ENCODE measurements at regions not wholly inside any gene's neighbourhood (a gene's known extent, or its start where the extent isn't known, plus 50 kb on each side); places are given as distances from the start of the nearest gene placed in this dataset.
A peak's percentile ranks its signal among the peaks of the same experiment; 100 is the strongest.

DNA sequence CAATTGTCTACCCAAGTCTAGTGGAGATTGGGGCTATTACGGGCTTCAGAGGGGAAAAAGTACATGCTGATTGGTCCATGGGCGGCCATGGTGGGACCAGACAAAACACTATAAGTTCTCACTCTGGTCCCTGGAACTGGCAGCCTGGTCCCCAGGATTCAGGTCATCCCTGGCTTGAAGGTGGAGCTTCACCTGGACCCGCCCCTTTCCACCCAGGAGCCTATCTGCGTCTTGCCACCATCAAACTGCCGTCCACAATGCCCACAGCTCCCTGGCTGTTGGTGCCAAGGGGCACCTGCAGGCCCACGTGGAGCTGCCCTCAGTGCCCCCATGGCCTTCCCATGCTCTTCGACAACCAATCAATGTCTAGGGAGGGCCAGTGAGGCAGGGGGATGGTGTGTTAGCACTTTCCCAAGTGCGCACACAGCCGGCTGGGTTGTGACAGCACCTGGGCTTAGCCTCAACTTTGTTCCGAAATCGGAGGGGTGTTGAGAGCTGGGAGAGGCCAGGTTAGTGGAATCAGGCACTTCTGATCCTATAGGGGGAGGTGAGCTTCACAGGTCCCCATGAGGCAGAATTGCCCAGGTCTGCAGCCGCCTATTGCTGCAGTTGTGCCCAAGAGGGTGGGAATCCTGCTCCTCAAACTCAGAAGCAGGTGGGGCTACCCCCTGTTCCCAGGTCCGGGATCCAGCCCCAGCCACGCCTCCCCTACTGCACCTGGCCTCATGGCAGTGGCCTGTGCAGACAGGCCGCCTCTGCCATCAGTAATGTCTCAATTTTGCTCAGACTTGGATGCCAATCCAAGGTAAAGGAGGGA is 1369.4 kb upstream of the PRMT6 start:
- H3K36me3 ChIP-seq (replicated peaks) = no peaks in the 10 kb centered on the region
- in situ Hi-C loops (cut with MboI; ENCODE audit: low sequenced_read_pairs) = no loop called here

DNA sequence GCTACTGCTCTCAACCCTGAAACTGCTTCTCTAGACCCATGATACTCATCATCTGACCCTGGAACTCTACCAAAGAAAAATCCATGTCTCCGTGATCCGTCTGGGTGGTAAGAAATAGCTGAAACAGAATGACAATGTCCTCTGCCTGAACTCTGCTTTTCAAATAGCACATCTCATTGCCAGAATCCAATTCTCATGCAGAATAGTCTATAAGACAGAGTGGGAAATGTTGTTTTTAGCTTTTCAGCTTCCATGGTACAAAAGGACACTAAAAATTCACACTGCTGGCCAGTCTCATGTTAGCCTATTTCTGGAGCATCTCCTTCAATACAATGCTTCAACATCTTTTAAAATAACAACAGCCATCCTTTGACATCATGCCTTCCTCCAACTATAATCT is 1355.8 kb upstream of the PRMT6 start:
- in situ Hi-C loops (cut with MboI; ENCODE audit: low sequenced_read_pairs) = no loop called here
- Histone ChIP-seq H3K4me3 (no peak overlapping the region), H3K4me1 (no peaks in the 10 kb centered on the region), H3K36me3 (replicated peaks) (no peaks in the 10 kb centered on the region), H3K9me3 (no peaks in the 10 kb centered on the region), H3K27me3 (ENCODE audit: low read depth) (no peaks in the 10 kb centered on the region)
- DNase-seq (ENCODE audit: low spot score in 2 of 2) = no peak

More for the DNA sequence above, 1369.4 kb upstream of the PRMT6 start:
- Histone ChIP-seq H3K4me3 (no peak overlapping the region), H3K4me1 (no peaks in the 10 kb centered on the region), H3K9me3 (no peaks in the 10 kb centered on the region), H3K27me3 (ENCODE audit: low read depth) (no peaks in the 10 kb centered on the region)
- no peak for DNase-seq (ENCODE audit: low spot score in 2 of 2)

DNA sequence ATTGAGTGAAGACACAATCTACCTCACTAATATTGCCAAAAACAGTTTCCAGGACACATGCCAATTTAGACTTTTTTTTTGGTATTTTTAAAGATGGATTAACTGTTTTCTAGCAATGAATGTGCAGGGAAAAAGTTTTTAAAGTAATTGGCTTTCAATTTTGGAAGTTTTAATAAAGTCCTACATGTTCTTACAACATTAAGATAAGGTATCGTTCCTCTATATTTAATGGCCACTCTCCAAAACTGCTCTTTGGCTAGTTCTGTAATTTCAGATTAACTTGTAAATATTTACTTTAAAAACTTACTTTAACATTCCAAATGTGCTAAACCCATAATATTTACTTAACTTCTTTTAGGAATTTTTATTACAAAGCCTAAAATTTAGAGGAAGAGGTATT is 1332.2 kb upstream of the PRMT6 start:
- no peak for DNase-seq (ENCODE audit: low spot score in 2 of 2)
- in situ Hi-C loops (cut with MboI; ENCODE audit: low sequenced_read_pairs) = no loop called here
- H3K27me3 ChIP-seq (ENCODE audit: low read depth) = no peaks in the 10 kb centered on the region

DNA sequence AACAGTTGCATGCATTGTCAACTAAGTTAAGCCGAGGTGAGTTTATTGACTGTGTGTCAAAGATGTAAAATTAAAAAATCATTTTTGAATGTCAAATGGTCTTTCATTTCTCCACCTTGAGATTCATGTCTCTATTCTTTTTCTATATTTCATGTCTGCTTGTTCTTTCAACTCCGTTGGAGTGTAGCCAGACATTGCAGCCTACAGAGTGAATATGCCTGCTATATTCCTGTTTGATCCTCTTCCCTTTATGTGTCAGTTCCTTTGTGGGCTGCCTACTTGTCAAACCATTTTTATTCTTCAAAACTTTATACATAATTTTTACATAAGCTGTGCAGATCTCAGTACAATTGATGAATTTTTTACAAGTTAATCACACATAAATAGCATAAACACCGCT is 1325.8 kb upstream of the PRMT6 start:
- no peak for DNase-seq (ENCODE audit: low spot score in 2 of 2)
- in situ Hi-C loops (cut with MboI; ENCODE audit: low sequenced_read_pairs) = no loop called here

More for the DNA sequence above, 1332.2 kb upstream of the PRMT6 start:
- Histone ChIP-seq H3K9me3 (no peaks in the 10 kb centered on the region), H3K4me1 (no peaks in the 10 kb centered on the region), H3K36me3 (replicated peaks) (no peaks in the 10 kb centered on the region), H3K4me3 (no peak overlapping the region)

DNA sequence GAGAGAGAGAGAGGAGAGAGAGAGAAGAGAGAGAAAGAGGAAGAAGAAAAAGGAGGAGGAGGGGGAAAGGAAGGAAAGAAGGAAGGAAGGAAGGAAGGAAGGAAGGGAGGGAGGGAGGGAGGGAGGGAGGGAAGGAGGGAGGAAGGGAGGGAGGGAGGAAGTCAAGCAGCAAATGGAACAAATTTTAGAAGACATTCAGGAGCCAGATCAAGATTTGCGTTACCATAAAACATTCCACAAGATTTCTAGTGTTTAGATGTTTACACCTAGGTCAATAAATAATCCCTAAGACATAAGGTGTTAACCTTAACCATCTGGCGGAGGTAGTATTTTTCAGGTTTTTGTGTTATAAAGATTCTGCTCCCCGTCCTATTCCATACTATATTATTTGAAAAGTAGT is 1320.1 kb upstream of the PRMT6 start:
- Histone ChIP-seq H3K36me3 (replicated peaks) (no peaks in the 10 kb centered on the region), H3K4me1 (no peaks in the 10 kb centered on the region), H3K9me3 (no peaks in the 10 kb centered on the region), H3K27me3 (ENCODE audit: low read depth) (no peaks in the 10 kb centered on the region), H3K4me3 (no peak overlapping the region)
- in situ Hi-C loops (cut with MboI; ENCODE audit: low sequenced_read_pairs) = no loop called here
- DNase-seq (ENCODE audit: low spot score in 2 of 2) = no peak

More for the DNA sequence above, 1325.8 kb upstream of the PRMT6 start:
- no peaks in the 10 kb centered on the region for H3K27me3 ChIP-seq (ENCODE audit: low read depth)
- no peaks in the 10 kb centered on the region for H3K36me3 ChIP-seq (replicated peaks)
- H3K4me3 ChIP-seq = no peak overlapping the region
- no peaks in the 10 kb centered on the region for H3K9me3 ChIP-seq
- H3K4me1 ChIP-seq = no peaks in the 10 kb centered on the region

DNA sequence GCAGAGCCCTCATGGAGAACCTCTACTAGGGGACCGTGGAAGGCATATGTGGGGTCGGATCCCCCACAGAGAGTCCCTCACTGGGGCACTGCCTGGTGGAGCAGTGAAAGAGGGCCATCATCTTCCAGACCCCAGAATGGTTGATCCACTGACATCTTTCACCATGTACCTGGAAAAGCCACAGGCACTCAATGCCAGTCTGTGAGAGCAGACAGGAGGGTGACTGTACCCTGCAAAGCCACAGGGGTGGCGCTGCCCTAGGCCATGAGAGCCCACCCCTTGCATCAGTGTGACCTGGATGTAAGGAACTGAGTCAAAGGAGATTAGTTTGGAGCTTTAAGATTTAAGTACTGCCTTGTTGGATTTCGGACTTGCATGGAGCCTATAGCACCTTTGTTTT is 1276.7 kb upstream of the PRMT6 start:
- no peaks in the 10 kb centered on the region for H3K27me3 ChIP-seq (ENCODE audit: low read depth)
- no peaks in the 10 kb centered on the region for H3K4me1 ChIP-seq
- no peaks in the 10 kb centered on the region for H3K36me3 ChIP-seq (replicated peaks)
- DNase-seq (ENCODE audit: low spot score in 2 of 2) = no peak
- no peak overlapping the region for H3K4me3 ChIP-seq
- no peaks in the 10 kb centered on the region for H3K9me3 ChIP-seq
- in situ Hi-C loops (cut with MboI; ENCODE audit: low sequenced_read_pairs) = no loop called here

DNA sequence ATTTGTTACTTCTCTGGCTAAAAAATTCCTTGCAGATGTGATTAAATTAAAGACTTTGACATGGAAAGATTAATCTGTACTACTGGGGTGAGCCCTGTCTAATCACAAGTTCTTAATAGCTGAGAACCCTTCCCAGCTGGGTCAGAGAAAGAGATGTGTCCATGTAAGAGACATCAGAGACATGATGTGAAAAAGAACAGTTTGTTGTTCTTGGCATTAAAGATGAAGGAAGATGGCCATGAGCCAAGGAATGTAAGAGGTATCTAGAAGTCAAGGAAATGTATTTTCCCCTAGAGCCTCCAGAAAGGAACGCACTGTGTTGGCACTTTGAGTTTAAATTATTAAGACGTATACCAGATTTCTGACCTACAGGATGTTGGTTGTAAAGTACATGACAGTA is 1271.5 kb upstream of the PRMT6 start:
- Histone ChIP-seq H3K4me3 (no peak overlapping the region), H3K4me1 (no peaks in the 10 kb centered on the region), H3K9me3 (no peaks in the 10 kb centered on the region), H3K36me3 (replicated peaks) (no peaks in the 10 kb centered on the region), H3K27me3 (ENCODE audit: low read depth) (no peaks in the 10 kb centered on the region)
- DNase-seq (ENCODE audit: low spot score in 2 of 2) = no peak
- in situ Hi-C loops (cut with MboI; ENCODE audit: low sequenced_read_pairs) = no loop called here

DNA sequence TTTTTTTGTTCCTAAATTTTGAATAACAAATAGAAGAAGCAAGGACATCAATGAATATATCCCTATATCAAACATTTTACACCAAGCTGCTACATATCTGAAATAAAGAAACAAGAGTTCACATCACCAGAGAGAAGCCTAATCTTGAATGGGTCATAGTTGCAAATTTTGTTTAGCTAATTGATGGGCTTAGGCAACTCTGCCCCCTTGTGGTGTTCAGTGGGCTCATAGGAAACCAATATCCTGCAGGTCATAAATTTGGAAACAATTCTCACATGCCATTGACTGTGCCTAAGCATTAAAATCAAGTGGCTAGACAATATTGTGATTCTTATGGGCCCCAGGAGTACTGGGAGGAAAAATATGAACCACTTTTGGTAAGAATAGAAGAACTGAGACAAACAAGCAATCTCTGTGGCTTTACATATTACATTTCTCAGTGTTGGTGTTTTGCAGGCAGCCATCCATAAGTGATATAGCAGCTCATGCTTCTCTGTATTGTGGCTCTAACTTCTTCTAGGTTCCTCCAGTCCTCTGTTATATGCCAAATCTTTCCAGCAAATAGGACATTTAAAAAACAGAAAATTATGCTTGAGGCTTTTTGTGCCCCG is 1262.8 kb upstream of the PRMT6 start:
- peak; percentile 4 to 42 for DNase-seq (ENCODE audit: low spot score in 2 of 2)
- Histone ChIP-seq H3K36me3 (replicated peaks) (no peaks in the 10 kb centered on the region), H3K4me1 (no peaks in the 10 kb centered on the region), H3K27me3 (ENCODE audit: low read depth) (no peaks in the 10 kb centered on the region), H3K4me3 (no peak overlapping the region), H3K9me3 (no peaks in the 10 kb centered on the region)
- in situ Hi-C loops (cut with MboI; ENCODE audit: low sequenced_read_pairs) = no loop called here

DNA sequence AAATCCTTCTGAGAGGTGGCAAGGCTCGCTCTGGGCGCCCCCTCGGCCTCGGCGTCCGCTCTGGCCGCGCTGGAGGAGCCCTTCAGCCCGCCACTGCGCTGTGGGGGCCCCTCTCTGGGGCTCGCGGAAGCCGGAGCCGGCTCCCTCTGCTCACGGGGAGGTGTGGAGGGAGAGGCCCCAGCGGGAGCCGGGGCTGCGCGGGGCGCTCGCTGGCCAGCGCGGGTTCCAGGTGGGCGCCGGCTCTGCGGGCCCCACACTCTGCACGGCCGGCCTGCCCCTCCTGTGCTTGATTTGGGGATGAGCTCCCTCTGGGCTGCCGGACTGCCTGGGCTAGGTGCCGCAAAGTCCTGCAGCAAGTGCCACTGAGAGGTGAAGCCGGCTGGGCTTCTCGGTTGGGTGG is 1260.7 kb upstream of the PRMT6 start:
- H3K4me1 ChIP-seq = no peaks in the 10 kb centered on the region
- in situ Hi-C loops (cut with MboI; ENCODE audit: low sequenced_read_pairs) = no loop called here
- H3K9me3 ChIP-seq = no peaks in the 10 kb centered on the region
- no peaks in the 10 kb centered on the region for H3K36me3 ChIP-seq (replicated peaks)
- H3K4me3 ChIP-seq = no peak overlapping the region
- no peaks in the 10 kb centered on the region for H3K27me3 ChIP-seq (ENCODE audit: low read depth)
- DNase-seq (ENCODE audit: low spot score in 2 of 2) = no peak

DNA sequence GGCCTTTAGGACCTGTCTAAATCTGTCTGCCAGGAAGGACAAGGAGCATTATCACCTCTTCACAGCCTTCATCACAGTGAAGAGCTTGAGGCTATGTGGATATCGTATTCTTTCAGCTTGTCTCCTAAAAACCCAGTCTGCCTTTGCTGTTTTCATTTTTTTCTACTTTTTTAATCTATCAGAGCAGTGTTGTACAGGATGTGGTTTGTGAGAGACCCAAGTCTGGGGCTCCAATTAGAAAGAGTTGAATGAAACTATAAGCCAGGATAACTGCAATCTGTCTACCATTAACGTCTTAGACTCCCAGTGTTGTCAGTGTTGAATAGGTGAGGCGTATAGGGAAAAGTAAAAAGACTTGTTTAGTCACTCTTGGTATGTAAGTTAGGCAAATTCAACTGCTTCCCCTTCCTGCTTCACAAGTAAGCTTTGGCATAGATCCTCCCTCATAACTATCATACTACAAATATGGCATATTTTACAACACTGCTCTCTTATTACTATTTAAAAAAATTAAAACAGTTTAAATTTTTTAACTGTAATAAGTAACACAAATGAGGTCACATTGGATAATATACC is 1225.8 kb upstream of the PRMT6 start:
- no peaks in the 10 kb centered on the region for H3K4me1 ChIP-seq
- in situ Hi-C loops (cut with MboI; ENCODE audit: low sequenced_read_pairs) = no loop called here
- H3K4me3 ChIP-seq = no peak overlapping the region
- H3K36me3 ChIP-seq (replicated peaks) = no peaks in the 10 kb centered on the region
- H3K9me3 ChIP-seq = no peaks in the 10 kb centered on the region
- no peaks in the 10 kb centered on the region for H3K27me3 ChIP-seq (ENCODE audit: low read depth)
- DNase-seq (ENCODE audit: low spot score in 2 of 2) = no peak

DNA sequence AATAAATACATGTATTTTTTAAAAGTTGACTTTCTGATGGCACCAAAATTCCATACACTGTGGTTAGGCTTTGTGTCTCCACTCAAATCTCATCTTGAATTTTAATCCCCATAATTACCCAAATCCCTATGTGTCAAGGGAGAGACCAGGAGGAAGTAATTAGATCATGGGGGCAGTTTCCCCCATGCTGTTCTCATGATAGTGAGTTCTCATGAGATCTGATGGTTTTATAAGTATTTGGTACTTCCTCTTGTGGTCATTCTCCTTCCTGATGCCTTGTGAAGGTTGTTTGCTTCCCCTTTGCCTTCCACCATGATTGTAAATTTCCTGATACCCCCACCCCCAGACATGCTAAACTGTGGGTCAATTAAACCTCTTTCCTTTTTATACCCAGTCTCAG is 1218.4 kb upstream of the PRMT6 start:
- H3K4me3 ChIP-seq = no peak overlapping the region
- H3K9me3 ChIP-seq = no peaks in the 10 kb centered on the region
- no peaks in the 10 kb centered on the region for H3K36me3 ChIP-seq (replicated peaks)
- no peak for DNase-seq (ENCODE audit: low spot score in 2 of 2)
- in situ Hi-C loops (cut with MboI; ENCODE audit: low sequenced_read_pairs) = no loop called here
- no peaks in the 10 kb centered on the region for H3K27me3 ChIP-seq (ENCODE audit: low read depth)
- no peaks in the 10 kb centered on the region for H3K4me1 ChIP-seq

DNA sequence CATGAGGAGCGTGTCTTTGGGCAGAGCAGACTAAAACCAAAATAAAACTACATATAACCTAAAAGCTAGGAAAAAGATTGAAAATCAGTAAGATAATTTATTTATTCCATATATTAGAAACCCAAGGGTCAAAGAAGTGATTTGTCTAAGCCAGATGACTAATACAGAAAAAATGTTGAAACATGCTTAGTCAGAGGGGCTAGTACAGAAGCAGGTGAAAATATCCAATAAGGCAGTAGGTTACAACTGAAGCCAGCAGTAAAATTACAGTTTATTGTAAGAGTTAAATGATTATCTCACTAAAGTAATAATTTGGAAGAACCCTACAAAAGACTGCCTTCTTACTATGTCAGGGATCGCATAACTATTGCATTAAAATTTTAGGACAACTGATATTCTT is 1190.9 kb upstream of the PRMT6 start:
- Histone ChIP-seq H3K4me3 (no peak overlapping the region), H3K4me1 (no peaks in the 10 kb centered on the region), H3K27me3 (ENCODE audit: low read depth) (no peaks in the 10 kb centered on the region), H3K36me3 (replicated peaks) (no peaks in the 10 kb centered on the region), H3K9me3 (no peaks in the 10 kb centered on the region)
- in situ Hi-C loops (cut with MboI; ENCODE audit: low sequenced_read_pairs) = no loop called here
- DNase-seq (ENCODE audit: low spot score in 2 of 2) = no peak

DNA sequence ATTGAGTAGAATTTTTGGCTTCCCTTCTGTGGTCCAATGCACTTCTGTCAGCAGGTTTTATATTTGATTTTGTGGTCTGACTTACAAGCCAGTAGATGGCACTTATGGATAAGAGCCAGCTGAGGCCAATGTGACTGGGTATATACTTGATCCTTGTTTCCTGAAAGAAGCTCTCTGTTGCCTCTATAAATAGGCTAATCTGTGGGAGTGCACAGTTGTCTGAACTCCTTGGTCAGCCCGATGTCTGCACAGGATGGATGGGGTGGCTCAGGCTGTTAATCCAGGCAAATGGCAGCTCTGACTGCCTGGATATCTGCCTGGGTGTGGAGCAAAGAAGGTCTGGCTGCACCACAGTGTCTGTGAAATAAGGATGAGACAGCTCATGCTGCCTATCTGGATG is 1183.7 kb upstream of the PRMT6 start:
- DNase-seq (ENCODE audit: low spot score in 2 of 2) = no peak
- H3K4me1 ChIP-seq = no peaks in the 10 kb centered on the region
- H3K4me3 ChIP-seq = no peak overlapping the region
- H3K27me3 ChIP-seq (ENCODE audit: low read depth) = no peaks in the 10 kb centered on the region
- H3K36me3 ChIP-seq (replicated peaks) = no peaks in the 10 kb centered on the region
- in situ Hi-C loops (cut with MboI; ENCODE audit: low sequenced_read_pairs) = no loop called here
- no peaks in the 10 kb centered on the region for H3K9me3 ChIP-seq

DNA sequence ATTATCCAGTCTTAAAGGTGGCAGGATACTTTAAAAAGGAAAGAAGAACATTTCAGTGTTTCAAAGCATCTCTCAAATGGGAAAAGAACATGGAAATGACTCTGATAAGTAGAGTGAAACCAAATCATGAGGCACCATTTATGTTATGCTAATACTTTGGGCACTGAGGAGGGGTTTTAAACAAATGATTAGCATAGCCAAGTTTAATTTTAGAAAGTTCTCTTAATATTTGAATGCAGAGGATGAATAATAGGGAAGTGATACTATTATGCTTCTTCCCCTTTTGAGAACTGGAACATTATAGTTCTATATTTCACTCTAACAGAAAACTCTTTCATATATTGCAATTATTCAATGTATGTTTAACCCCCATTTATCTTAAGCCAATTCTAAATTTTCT is 1181.9 kb upstream of the PRMT6 start:
- H3K9me3 ChIP-seq = no peaks in the 10 kb centered on the region
- no peaks in the 10 kb centered on the region for H3K27me3 ChIP-seq (ENCODE audit: low read depth)
- in situ Hi-C loops (cut with MboI; ENCODE audit: low sequenced_read_pairs) = no loop called here
- no peaks in the 10 kb centered on the region for H3K4me1 ChIP-seq
- H3K4me3 ChIP-seq = no peak overlapping the region
- DNase-seq (ENCODE audit: low spot score in 2 of 2) = no peak
- H3K36me3 ChIP-seq (replicated peaks) = no peaks in the 10 kb centered on the region

All from HAP-1 (cell line).